ENCODE measurements at regions not wholly inside any gene's neighbourhood (a gene's known extent, or its start where the extent isn't known, plus 50 kb on each side); places are given as distances from the start of the nearest gene placed in this dataset.

- Histone ChIP-seq H3K27me3 (replicated peaks; ENCODE audit: control insufficient read depth, insufficient read depth, low read length) (no peaks in the 10 kb centered on the region), H3K4me1 (no peaks in the 10 kb centered on the region), H3K36me3 (ENCODE audit: control insufficient read depth, insufficient read depth, low read length) (no peaks in the 10 kb centered on the region), H3K4me3 (ENCODE audit: low read depth, low read length) (no peak overlapping the region), H3K9me3 (no peaks in the 10 kb centered on the region)
- no peak overlapping the region for H3K27ac Mint-ChIP-seq (ENCODE audit: unreplicated experiment)
- POLR2A ChIA-PET, result no interaction called here
- no peaks in the 10 kb centered on the region for H3K36me3 Mint-ChIP-seq (ENCODE audit: insufficient read depth, unreplicated experiment)
- peaks cover 7% of the 10 kb centered on the region for H3K27me3 Mint-ChIP-seq (ENCODE audit: insufficient read depth, unreplicated experiment)
- DNase-seq, result no peak
- no peak overlapping the region for H3K4me3 Mint-ChIP-seq (ENCODE audit: unreplicated experiment)
- intact Hi-C loops (cut with micrococcal nuclease; ENCODE audit: unreplicated experiment), result no loop called here
- TF ChIP-seq, protein P1, sequence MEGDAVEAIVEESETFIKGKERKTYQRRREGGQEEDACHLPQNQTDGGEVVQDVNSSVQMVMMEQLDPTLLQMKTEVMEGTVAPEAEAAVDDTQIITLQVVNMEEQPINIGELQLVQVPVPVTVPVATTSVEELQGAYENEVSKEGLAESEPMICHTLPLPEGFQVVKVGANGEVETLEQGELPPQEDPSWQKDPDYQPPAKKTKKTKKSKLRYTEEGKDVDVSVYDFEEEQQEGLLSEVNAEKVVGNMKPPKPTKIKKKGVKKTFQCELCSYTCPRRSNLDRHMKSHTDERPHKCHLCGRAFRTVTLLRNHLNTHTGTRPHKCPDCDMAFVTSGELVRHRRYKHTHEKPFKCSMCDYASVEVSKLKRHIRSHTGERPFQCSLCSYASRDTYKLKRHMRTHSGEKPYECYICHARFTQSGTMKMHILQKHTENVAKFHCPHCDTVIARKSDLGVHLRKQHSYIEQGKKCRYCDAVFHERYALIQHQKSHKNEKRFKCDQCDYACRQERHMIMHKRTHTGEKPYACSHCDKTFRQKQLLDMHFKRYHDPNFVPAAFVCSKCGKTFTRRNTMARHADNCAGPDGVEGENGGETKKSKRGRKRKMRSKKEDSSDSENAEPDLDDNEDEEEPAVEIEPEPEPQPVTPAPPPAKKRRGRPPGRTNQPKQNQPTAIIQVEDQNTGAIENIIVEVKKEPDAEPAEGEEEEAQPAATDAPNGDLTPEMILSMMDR (IDR thresholded peaks at IDR 0.05; ENCODE audit: insufficient read depth in 1 of 2, low read depth in 1 of 2, low read length in 1 of 2, severe bottlenecking in 1 of 2, unreplicated experiment in 1 of 2), result no peak
- H3K4me1 Mint-ChIP-seq (ENCODE audit: low read depth, unreplicated experiment), result no peaks in the 10 kb centered on the region
- CTCF ChIA-PET, result no interaction called here
- no peaks in the 10 kb centered on the region for H3K9me3 Mint-ChIP-seq (ENCODE audit: unreplicated experiment)
- BruUV-seq (replicated peaks), result no TSS peak
Measured at GRCh38 chr3:154486949-154487348, 57.0 kb upstream of the GPR149 start.

- TF ChIP-seq, protein P1 (IDR thresholded peaks at IDR 0.05; ENCODE audit: insufficient read depth in 1 of 2, low read depth in 1 of 2, low read length in 1 of 2, severe bottlenecking in 1 of 2, unreplicated experiment in 1 of 2), result no peak
- ChIA-PET CTCF (no interaction called here), POLR2A (no interaction called here)
- Mint-ChIP-seq H3K27me3 (ENCODE audit: insufficient read depth, unreplicated experiment) (peaks cover 7% of the 10 kb centered on the region), H3K4me3 (ENCODE audit: unreplicated experiment) (no peak overlapping the region), H3K4me1 (ENCODE audit: low read depth, unreplicated experiment) (no peaks in the 10 kb centered on the region), H3K27ac (ENCODE audit: unreplicated experiment) (no peak overlapping the region), H3K36me3 (ENCODE audit: insufficient read depth, unreplicated experiment) (no peaks in the 10 kb centered on the region), H3K9me3 (ENCODE audit: unreplicated experiment) (no peaks in the 10 kb centered on the region)
- no peaks in the 10 kb centered on the region for H3K9me3 ChIP-seq
- H3K4me3 ChIP-seq (ENCODE audit: low read depth, low read length), result no peak overlapping the region
- no peaks in the 10 kb centered on the region for H3K36me3 ChIP-seq (ENCODE audit: control insufficient read depth, insufficient read depth, low read length)
- no peaks in the 10 kb centered on the region for H3K27me3 ChIP-seq (replicated peaks; ENCODE audit: control insufficient read depth, insufficient read depth, low read length)
- intact Hi-C loops (cut with micrococcal nuclease; ENCODE audit: unreplicated experiment), result no loop called here
- no peak for DNase-seq
- no peaks in the 10 kb centered on the region for H3K4me1 ChIP-seq
- no TSS peak for BruUV-seq (replicated peaks)
Measured at GRCh38 chr3:154482507-154482906, 52.5 kb upstream of the GPR149 start.

DNA sequence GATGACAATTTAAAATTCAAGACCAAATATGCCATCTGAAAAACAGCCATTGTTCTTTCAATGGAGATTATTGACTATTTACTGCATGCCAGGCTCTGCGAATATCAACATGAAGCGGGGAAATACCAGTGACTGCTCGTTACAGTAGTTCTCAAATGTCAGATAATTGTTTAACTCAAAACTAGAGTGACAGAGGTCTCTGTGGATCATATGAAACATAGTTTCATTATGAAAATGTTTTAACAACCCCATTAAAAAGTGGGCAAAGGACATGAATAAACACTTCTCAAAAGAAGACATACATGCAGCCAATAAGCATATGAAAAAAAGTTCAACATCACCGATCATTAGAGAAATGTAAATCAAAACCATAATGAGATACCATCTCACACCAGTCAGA lies 50.0 kb upstream of the GPR149 start:
- POLR2A ChIA-PET, result no interaction called here
- H3K9me3 Mint-ChIP-seq (ENCODE audit: unreplicated experiment), result no peaks in the 10 kb centered on the region
- peaks cover 7% of the 10 kb centered on the region for H3K27me3 Mint-ChIP-seq (ENCODE audit: insufficient read depth, unreplicated experiment)
- TF ChIP-seq, protein P1 (IDR thresholded peaks at IDR 0.05; ENCODE audit: insufficient read depth in 1 of 2, low read depth in 1 of 2, low read length in 1 of 2, severe bottlenecking in 1 of 2, unreplicated experiment in 1 of 2), result no peak
- intact Hi-C loops (cut with micrococcal nuclease; ENCODE audit: unreplicated experiment), result no loop called here
- BruUV-seq (replicated peaks), result no TSS peak
- CTCF ChIA-PET, result no interaction called here
- no peaks in the 10 kb centered on the region for H3K4me1 ChIP-seq
- no peaks in the 10 kb centered on the region for H3K36me3 Mint-ChIP-seq (ENCODE audit: insufficient read depth, unreplicated experiment)
- no peaks in the 10 kb centered on the region for H3K9me3 ChIP-seq
- H3K36me3 ChIP-seq (ENCODE audit: control insufficient read depth, insufficient read depth, low read length), result no peaks in the 10 kb centered on the region
- H3K4me3 Mint-ChIP-seq (ENCODE audit: unreplicated experiment), result no peak overlapping the region
- no peaks in the 10 kb centered on the region for H3K4me1 Mint-ChIP-seq (ENCODE audit: low read depth, unreplicated experiment)
- no peaks in the 10 kb centered on the region for H3K27me3 ChIP-seq (replicated peaks; ENCODE audit: control insufficient read depth, insufficient read depth, low read length)
- H3K4me3 ChIP-seq (ENCODE audit: low read depth, low read length), result no peak overlapping the region
- H3K27ac Mint-ChIP-seq (ENCODE audit: unreplicated experiment), result no peak overlapping the region
- DNase-seq, result no peak
